ENCODE measurements at regions not wholly inside any gene's neighbourhood (a gene's known extent, or its start where the extent isn't known, plus 50 kb on each side); places are given as distances from the start of the nearest gene placed in this dataset.

DNA sequence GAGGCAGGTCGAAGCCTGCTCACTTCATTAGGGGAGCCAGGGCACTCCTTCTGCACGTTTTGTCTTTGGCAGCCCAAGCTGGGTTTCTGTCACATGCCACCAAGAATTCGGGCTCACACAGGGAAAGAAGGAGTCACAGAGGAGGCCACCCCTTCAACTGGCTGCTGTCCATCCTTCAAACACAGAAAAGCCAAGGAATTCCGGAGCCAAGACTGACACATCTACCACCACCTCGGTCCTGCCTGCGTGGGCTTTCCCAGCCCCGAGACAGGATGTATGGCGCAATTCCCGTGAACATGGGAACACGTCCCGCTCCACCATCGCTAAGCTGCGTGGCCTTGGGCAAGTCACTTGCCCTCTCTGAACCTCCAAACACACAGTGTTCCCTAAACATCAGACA, 70.4 kb downstream of the NCOR2 start:
- no peak overlapping the region for H3K4me3 ChIP-seq (ENCODE audit: low read length)
- TF ChIP-seq, protein P1, sequence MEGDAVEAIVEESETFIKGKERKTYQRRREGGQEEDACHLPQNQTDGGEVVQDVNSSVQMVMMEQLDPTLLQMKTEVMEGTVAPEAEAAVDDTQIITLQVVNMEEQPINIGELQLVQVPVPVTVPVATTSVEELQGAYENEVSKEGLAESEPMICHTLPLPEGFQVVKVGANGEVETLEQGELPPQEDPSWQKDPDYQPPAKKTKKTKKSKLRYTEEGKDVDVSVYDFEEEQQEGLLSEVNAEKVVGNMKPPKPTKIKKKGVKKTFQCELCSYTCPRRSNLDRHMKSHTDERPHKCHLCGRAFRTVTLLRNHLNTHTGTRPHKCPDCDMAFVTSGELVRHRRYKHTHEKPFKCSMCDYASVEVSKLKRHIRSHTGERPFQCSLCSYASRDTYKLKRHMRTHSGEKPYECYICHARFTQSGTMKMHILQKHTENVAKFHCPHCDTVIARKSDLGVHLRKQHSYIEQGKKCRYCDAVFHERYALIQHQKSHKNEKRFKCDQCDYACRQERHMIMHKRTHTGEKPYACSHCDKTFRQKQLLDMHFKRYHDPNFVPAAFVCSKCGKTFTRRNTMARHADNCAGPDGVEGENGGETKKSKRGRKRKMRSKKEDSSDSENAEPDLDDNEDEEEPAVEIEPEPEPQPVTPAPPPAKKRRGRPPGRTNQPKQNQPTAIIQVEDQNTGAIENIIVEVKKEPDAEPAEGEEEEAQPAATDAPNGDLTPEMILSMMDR (conservative IDR thresholded peaks at IDR 0.05; ENCODE audit: low read depth, low read length) = no peak
- DNase-seq (ENCODE audit: low read depth) = no peak

DNA sequence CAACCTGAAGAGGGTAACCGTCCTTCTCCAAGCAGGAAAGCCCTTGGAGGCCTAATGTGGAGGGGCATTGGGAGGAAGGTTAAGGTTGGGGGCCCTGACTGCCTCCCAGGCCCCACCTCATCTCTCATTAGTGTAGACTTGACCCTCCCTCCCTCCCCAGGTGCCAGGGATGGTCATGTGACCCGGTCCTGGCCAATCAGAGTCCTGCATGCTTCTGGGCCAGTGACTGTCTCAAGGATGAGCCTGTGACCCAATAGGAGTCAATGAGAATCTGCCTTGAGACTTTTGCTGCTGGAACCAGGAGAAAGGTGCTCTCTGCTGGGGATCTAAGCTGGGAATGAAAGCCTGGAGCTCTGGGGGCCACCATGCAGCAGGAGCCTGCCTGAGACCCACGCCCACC, 70.8 kb downstream of the NCOR2 start:
- H3K4me3 ChIP-seq (ENCODE audit: low read length) = no peak overlapping the region
- DNase-seq (ENCODE audit: low read depth) = no peak
- TF ChIP-seq, protein P1 (conservative IDR thresholded peaks at IDR 0.05; ENCODE audit: low read depth, low read length) = no peak

DNA sequence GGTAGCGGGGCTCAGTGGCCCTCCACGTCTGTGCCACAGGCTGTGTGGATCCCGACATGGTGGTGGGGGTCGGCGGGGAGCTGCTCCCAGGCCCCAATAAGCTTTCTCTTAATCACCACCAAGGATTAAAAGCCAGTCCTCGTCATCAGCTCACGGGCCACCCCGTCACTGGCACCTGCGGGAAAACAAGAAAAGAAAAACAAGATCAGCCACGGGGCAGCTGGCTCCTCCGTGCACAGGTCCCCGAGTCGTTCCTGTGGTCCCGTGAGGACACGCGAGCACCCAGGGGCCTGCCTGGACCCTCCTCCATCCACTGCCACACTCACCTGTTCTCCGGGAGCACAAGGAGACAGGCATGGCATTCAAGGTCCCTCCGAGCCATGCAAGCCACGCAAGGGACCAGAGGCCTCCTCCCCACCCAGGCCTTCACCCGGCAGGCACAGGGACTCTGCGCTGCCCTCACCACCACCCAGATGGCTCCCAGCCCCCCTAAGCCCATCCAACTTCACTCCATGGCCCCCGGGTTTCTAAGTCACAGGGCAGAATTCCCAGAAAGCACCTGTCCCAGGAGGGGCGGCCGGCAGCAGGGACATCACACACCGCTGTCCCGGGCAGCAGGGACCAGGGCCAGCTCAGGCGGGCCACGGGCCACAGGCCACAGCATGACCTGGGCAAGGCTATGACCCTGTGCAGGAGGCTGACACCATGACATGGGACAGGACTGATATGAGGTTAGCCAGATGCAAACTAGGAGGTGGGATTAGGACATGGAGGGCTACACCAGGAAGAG, 72.0 kb downstream of the NCOR2 start:
- TF ChIP-seq, protein P1 (conservative IDR thresholded peaks at IDR 0.05; ENCODE audit: low read depth, low read length) = no peak
- no peak overlapping the region for H3K4me3 ChIP-seq (ENCODE audit: low read length)
- peak; percentile 76 for DNase-seq (ENCODE audit: low read depth)

DNA sequence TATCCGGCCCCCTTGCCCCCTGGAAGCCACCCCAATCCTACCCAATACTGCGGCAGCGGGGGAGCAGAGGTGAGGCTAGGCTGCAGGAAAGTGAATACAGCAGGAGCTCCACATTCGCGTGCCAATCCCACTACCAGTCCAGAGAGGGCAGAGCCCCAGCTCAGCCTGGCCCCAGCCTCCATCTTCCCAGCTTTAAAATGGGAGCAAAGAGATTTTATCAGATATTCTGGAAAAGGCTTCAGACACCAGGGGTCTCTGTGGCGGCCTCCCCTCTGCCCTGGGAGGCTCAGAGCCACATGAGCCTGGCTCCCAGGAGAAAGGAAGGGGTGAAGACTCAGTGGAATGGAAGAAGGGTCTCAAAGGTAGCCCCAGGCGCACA, 72.7 kb downstream of the NCOR2 start:
- TF ChIP-seq, protein P1 (conservative IDR thresholded peaks at IDR 0.05; ENCODE audit: low read depth, low read length) = peak; percentile 2
- no peak for DNase-seq (ENCODE audit: low read depth)
- no peak overlapping the region for H3K4me3 ChIP-seq (ENCODE audit: low read length)

DNA sequence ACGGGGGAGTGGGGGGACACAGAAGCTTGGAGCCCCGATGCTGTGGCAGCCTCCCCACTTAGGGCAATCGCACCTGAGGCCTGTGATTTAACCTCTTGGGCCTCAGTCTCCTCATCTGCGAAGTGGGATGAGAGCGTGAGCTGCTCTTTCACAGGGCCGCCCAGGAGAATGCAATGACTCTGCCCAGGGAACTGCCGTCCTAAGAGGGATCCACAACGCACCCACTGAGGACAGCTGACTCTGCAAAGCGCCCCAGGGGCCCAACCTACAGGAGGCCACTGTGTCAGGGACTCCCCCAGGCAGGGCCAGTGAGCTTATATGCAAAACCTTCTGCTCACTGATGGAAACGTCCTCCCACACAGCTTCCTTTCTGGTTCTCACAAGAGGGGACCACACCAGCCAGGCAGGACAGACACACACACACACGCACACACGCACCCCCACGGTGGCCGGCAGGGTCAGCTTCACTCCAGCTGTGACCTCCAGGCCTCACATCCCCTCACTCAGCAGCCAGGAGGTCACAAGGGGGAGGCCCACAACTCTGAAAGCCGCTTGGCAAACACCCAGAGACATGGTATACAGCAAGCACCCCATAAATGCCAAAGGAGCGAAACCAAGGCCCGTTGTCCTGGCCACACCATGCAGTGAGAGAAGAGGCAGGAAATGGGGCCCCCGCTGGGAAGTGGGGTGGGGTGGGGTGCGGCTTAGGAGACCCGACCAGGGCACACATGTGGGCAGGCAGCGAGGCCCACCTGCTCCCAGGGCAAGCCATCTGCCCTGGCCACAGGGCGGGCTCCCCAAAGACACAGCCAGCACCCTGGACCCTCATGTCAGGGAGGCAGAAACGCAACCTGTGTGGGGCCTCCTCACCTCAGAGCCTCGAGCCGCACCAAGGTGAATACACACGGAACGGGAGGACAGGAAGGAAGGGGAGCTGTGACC, 73.3 kb downstream of the NCOR2 start:
- TF ChIP-seq, protein P1 (conservative IDR thresholded peaks at IDR 0.05; ENCODE audit: low read depth, low read length) = no peak
- no peak overlapping the region for H3K4me3 ChIP-seq (ENCODE audit: low read length)
- DNase-seq (ENCODE audit: low read depth) = no peak

DNA sequence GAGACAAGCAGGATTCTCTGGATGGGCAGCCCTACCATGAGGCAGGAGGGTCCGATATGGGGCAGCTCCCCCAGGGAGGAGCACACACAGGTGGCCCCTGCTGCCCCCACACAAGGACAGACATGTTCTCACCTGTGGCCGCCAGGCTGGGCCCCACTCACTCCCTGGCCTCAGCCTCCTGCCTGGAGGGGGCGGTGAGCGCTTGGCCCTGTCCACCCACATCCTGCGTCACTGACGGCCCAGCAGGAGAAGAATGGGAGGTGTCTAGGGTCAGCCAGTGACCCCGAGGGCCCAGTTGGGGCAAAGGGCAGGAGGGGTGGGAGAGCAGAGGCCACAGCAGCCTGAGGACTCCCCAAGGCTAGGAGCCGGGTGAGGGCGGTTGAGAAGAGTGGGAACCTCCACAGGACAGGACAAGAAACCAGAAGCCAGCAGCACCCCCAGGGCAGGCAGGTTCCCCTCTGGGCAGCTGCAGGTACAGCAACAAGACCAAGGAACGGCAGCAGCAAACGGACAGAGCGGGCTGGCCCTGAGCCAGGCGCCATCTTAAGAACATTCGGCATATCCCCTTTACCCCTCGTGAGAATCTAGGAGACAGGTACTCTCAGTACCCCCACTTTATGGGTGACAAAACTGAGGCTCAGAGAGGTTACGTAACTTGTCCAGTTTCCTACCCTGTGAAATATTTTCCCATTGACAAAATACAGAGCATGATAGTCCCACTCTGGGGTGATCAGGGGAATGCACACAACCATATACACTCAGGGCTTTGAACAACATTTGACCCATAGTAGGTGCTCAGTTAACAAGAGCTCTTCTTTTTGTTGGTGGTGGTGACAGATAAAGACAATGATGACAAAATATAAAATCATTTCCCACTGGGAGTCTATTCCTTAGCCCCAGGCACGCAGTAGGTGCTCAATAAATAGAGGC, 74.3 kb downstream of the NCOR2 start:
- no peak for DNase-seq (ENCODE audit: low read depth)
- H3K4me3 ChIP-seq (ENCODE audit: low read length) = no peak overlapping the region
- TF ChIP-seq, protein P1 (conservative IDR thresholded peaks at IDR 0.05; ENCODE audit: low read depth, low read length) = no peak

Data from retinal pigment epithelial cell (primary cell).